Activated CD4-positive, alpha-beta T cell treated with anti-CD3 and anti-CD28 coated beads for 36 hours (primary cell): ENCODE measurements at regions not wholly inside any gene's neighbourhood (a gene's known extent, or its start where the extent isn't known, plus 50 kb on each side); places are given as distances from the start of the nearest gene placed in this dataset.
"Not testable (repeated sequence)": the region's sequence is repeated elsewhere in the genome, so short reads cannot be mapped to it uniquely, and the experiment has no call there.

Experiments used
- ATAC-seq: fragments of 200-7000 bp; cut with Tn5 transposase; one replicate; pipeline ENCODE4 v1.10.0; 2021; ENCODE audit warnings: mild to moderate bottlenecking, moderate library complexity
- CTCF ChIA-PET: fragments of 350-600 bp; sonication (Branson Sonifier 250); formaldehyde crosslinking; loops from one replicate; lab custom pipeline; 2021; ENCODE audit warnings: antibody characterized with exemption; lab: Charles Lee
- POLR2A ChIA-PET: fragments of 350-600 bp; sonication (Branson Sonifier 250); formaldehyde crosslinking; loops from one replicate; lab custom pipeline; 2021; ENCODE audit warnings: antibody characterized with exemption, inconsistent platforms; lab: Charles Lee
- DNase-seq: peaks from one replicate; pipeline ENCODE4 v3.0.0-alpha.2; 2020
- H3K27ac Mint-ChIP-seq: one replicate; pipeline ENCODE4 v1.8.0; 2021; ENCODE audit warnings: mixed read lengths
- H3K27me3 Mint-ChIP-seq: one replicate; pipeline ENCODE4 v1.8.0; 2021; ENCODE audit warnings: mixed read lengths
- H3K36me3 Mint-ChIP-seq: one replicate; pipeline ENCODE4 v1.8.0; 2021; ENCODE audit warnings: low read depth, mixed read lengths
- H3K4me1 Mint-ChIP-seq: one replicate; pipeline ENCODE4 v1.8.0; 2021; ENCODE audit warnings: mixed read lengths
- H3K4me3 Mint-ChIP-seq: one replicate; pipeline ENCODE4 v1.8.0; 2021; ENCODE audit warnings: mild to moderate bottlenecking, moderate library complexity, mixed read lengths
- H3K9me3 Mint-ChIP-seq: one replicate; pipeline ENCODE4 v1.8.0; 2021; ENCODE audit warnings: low read depth, mixed read lengths
- intact Hi-C, 2 experiments: fragments of 100-400 bp; cut with DNase I in 1 of 2; cut with micrococcal nuclease in 1 of 2; formaldehyde crosslinking; loops; one replicate each; pipeline versions ENCODE4 v1.14.2 to v1.15.1; 2022 to 2024; cut with DNase I, micrococcal nuclease

GRCh38 chr1:79497193-79497773 is 490.8 kb upstream of the ADGRL4 start:
- H3K27me3 Mint-ChIP-seq: no peaks in the 10 kb centered on the region
- ChIA-PET CTCF (interaction anchor here (0.8 to 1.3 kb wide), 2 partner anchors 9 to 1976 kb away, joined by 3 to 5 read pairs; no protein-coding TSS in a partner anchor), POLR2A (no interaction called here)
- ATAC-seq: no peak
- no peaks in the 10 kb centered on the region for H3K36me3 Mint-ChIP-seq
- no peak overlapping the region for H3K4me3 Mint-ChIP-seq
- DNase-seq: peak; percentile 13
- intact Hi-C loops: no loop called here
- no peaks in the 10 kb centered on the region for H3K4me1 Mint-ChIP-seq
- no peak overlapping the region for H3K27ac Mint-ChIP-seq
- H3K9me3 Mint-ChIP-seq: no peaks in the 10 kb centered on the region

GRCh38 chr1:79496129-79496528 is 489.6 kb upstream of the ADGRL4 start:
- no peaks in the 10 kb centered on the region for H3K4me1 Mint-ChIP-seq
- H3K4me3 Mint-ChIP-seq: no peak overlapping the region
- ATAC-seq (no peak), DNase-seq (no peak)
- no peak overlapping the region for H3K27ac Mint-ChIP-seq
- intact Hi-C loops: no loop called here
- H3K36me3 Mint-ChIP-seq: no peaks in the 10 kb centered on the region
- ChIA-PET CTCF (interaction anchor here (0.6 kb wide), 1 partner anchor 129 kb away, joined by 4 read pairs; no protein-coding TSS in a partner anchor), POLR2A (no interaction called here)
- no peaks in the 10 kb centered on the region for H3K9me3 Mint-ChIP-seq
- H3K27me3 Mint-ChIP-seq: no peaks in the 10 kb centered on the region

GRCh38 chr1:79493702-79494101 is 487.2 kb upstream of the ADGRL4 start:
- H3K4me1 Mint-ChIP-seq, H3K9me3 Mint-ChIP-seq, CTCF ChIA-PET, intact Hi-C loops, H3K36me3 Mint-ChIP-seq, DNase-seq, H3K27ac Mint-ChIP-seq, POLR2A ChIA-PET, H3K4me3 Mint-ChIP-seq, H3K27me3 Mint-ChIP-seq, ATAC-seq: not testable (repeated sequence)

GRCh38 chr1:79488572-79489121 is 482.1 kb upstream of the ADGRL4 start:
- H3K27ac Mint-ChIP-seq, ATAC-seq, CTCF ChIA-PET, H3K36me3 Mint-ChIP-seq, H3K27me3 Mint-ChIP-seq, DNase-seq, H3K9me3 Mint-ChIP-seq, POLR2A ChIA-PET, intact Hi-C loops, H3K4me3 Mint-ChIP-seq, H3K4me1 Mint-ChIP-seq: not testable (repeated sequence)

GRCh38 chr1:79478728-79479373 is 472.3 kb upstream of the ADGRL4 start:
- intact Hi-C loops: no loop called here
- no peak overlapping the region for H3K4me3 Mint-ChIP-seq
- no peaks in the 10 kb centered on the region for H3K9me3 Mint-ChIP-seq
- no peaks in the 10 kb centered on the region for H3K4me1 Mint-ChIP-seq
- DNase-seq: no peak
- no peaks in the 10 kb centered on the region for H3K36me3 Mint-ChIP-seq
- no peak overlapping the region for H3K27ac Mint-ChIP-seq
- POLR2A ChIA-PET: no interaction called here
- CTCF ChIA-PET: interaction anchor here (0.6 to 0.8 kb wide), 2 partner anchors 11 to 47 kb away, joined by 3 read pairs; no protein-coding TSS in a partner anchor
- no peak for ATAC-seq
- H3K27me3 Mint-ChIP-seq: no peaks in the 10 kb centered on the region

GRCh38 chr1:79478160-79478559 is 471.6 kb upstream of the ADGRL4 start:
- ATAC-seq (no peak), DNase-seq (no peak)
- intact Hi-C loops: no loop called here
- Mint-ChIP-seq H3K27me3 (no peaks in the 10 kb centered on the region), H3K27ac (no peak overlapping the region), H3K36me3 (no peaks in the 10 kb centered on the region), H3K4me3 (no peak overlapping the region), H3K9me3 (no peaks in the 10 kb centered on the region), H3K4me1 (no peaks in the 10 kb centered on the region)
- POLR2A ChIA-PET: no interaction called here
- CTCF ChIA-PET: interaction anchor here (0.6 to 0.8 kb wide), 3 partner anchors 10 to 115 kb away, joined by 3 read pairs; no protein-coding TSS in a partner anchor

GRCh38 chr1:79472067-79472656 is 465.6 kb upstream of the ADGRL4 start:
- no peak overlapping the region for H3K4me3 Mint-ChIP-seq
- ATAC-seq (no peak), DNase-seq (no peak)
- POLR2A ChIA-PET: no interaction called here
- intact Hi-C loops: loop anchor here in 1 of 2 experiments (2.0 kb wide), 1 partner anchor 67 kb away; no protein-coding TSS in a partner anchor
- no peak overlapping the region for H3K27ac Mint-ChIP-seq
- H3K4me1 Mint-ChIP-seq: no peaks in the 10 kb centered on the region
- no peaks in the 10 kb centered on the region for H3K36me3 Mint-ChIP-seq
- H3K27me3 Mint-ChIP-seq: no peaks in the 10 kb centered on the region
- H3K9me3 Mint-ChIP-seq: no peaks in the 10 kb centered on the region
- CTCF ChIA-PET: no interaction called here

- ATAC-seq (no peak), DNase-seq (no peak)
- ChIA-PET POLR2A (no interaction called here), CTCF (interaction anchor here (0.6 kb wide), 1 partner anchor 95 kb away, joined by 3 read pairs; no protein-coding TSS in a partner anchor)
- intact Hi-C loops: no loop called here
- no peak overlapping the region for H3K27ac Mint-ChIP-seq
- H3K27me3 Mint-ChIP-seq: no peaks in the 10 kb centered on the region
- H3K36me3 Mint-ChIP-seq: no peaks in the 10 kb centered on the region
- H3K9me3 Mint-ChIP-seq: no peaks in the 10 kb centered on the region
- no peaks in the 10 kb centered on the region for H3K4me1 Mint-ChIP-seq
- no peak overlapping the region for H3K4me3 Mint-ChIP-seq
Measured at GRCh38 chr1:79469139-79469538, 462.6 kb upstream of the ADGRL4 start.

GRCh38 chr1:79460773-79461436 is 454.4 kb upstream of the ADGRL4 start:
- Mint-ChIP-seq H3K36me3 (no peaks in the 10 kb centered on the region), H3K9me3 (peaks cover 4% of the 10 kb centered on the region), H3K27ac (no peak overlapping the region), H3K4me1 (no peaks in the 10 kb centered on the region), H3K27me3 (no peaks in the 10 kb centered on the region), H3K4me3 (no peak overlapping the region)
- ATAC-seq (no peak), DNase-seq (no peak)
- CTCF ChIA-PET: interaction anchor here (0.6 kb wide), 1 partner anchor 15 kb away, joined by 3 read pairs; no protein-coding TSS in a partner anchor
- intact Hi-C loops: no loop called here
- POLR2A ChIA-PET: no interaction called here

- peaks cover 4% of the 10 kb centered on the region for H3K9me3 Mint-ChIP-seq
- CTCF ChIA-PET: no interaction called here
- H3K36me3 Mint-ChIP-seq: no peaks in the 10 kb centered on the region
Measured at GRCh38 chr1:79457562-79458224, 451.2 kb upstream of the ADGRL4 start.

GRCh38 chr1:79448426-79448825 is 441.9 kb upstream of the ADGRL4 start:
- intact Hi-C loops: no loop called here
- ChIA-PET POLR2A (no interaction called here), CTCF (no interaction called here)
- Mint-ChIP-seq H3K27ac (no peak overlapping the region), H3K4me1 (no peaks in the 10 kb centered on the region), H3K4me3 (no peak overlapping the region), H3K9me3 (peaks cover 2% of the 10 kb centered on the region), H3K36me3 (no peaks in the 10 kb centered on the region), H3K27me3 (no peaks in the 10 kb centered on the region)
- ATAC-seq (no peak), DNase-seq (no peak)

More at GRCh38 chr1:79457562-79458224, 451.2 kb upstream of the ADGRL4 start:
- H3K4me3 Mint-ChIP-seq: no peak overlapping the region
- POLR2A ChIA-PET: no interaction called here
- H3K27ac Mint-ChIP-seq: no peak overlapping the region
- H3K4me1 Mint-ChIP-seq: no peaks in the 10 kb centered on the region
- ATAC-seq (no peak), DNase-seq (no peak)
- H3K27me3 Mint-ChIP-seq: no peaks in the 10 kb centered on the region
- intact Hi-C loops: no loop called here
